ENCODE measurements at regions not wholly inside any gene's neighbourhood (a gene's known extent, or its start where the extent isn't known, plus 50 kb on each side); places are given as distances from the start of the nearest gene placed in this dataset.

DNA sequence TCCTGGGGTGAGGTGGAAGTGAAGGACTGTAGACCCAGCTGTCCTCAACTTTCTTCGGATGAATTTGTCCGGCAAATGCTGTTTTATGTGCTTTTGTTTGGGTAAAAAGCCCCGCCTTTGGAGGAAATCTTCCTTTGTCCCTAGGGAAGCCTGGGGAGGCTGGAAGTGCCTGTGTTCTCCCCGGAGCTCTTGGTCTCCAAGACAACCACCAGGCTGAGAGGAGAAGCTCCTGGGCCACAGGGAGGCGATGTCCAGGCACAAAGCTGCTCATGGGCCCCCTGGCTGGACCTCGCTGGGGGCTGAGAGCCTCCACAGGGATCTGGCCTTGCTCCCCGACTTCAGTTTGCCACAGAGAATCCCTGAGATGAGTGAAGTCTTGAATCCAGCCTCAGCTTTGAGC is 293.1 kb upstream of the N4BP1 start (continued):
- no peak for TF ChIP-seq IRF3 (IDR thresholded peaks at IDR 0.05; ENCODE audit: low read depth, low read length)
- TF ChIP-seq JUND (IDR thresholded peaks at IDR 0.05), result no peak
- no peak for TF ChIP-seq EZH2phosphoT487 (IDR thresholded peaks at IDR 0.05; ENCODE audit: borderline replicate concordance, low read depth)
- TF ChIP-seq, protein P1, sequence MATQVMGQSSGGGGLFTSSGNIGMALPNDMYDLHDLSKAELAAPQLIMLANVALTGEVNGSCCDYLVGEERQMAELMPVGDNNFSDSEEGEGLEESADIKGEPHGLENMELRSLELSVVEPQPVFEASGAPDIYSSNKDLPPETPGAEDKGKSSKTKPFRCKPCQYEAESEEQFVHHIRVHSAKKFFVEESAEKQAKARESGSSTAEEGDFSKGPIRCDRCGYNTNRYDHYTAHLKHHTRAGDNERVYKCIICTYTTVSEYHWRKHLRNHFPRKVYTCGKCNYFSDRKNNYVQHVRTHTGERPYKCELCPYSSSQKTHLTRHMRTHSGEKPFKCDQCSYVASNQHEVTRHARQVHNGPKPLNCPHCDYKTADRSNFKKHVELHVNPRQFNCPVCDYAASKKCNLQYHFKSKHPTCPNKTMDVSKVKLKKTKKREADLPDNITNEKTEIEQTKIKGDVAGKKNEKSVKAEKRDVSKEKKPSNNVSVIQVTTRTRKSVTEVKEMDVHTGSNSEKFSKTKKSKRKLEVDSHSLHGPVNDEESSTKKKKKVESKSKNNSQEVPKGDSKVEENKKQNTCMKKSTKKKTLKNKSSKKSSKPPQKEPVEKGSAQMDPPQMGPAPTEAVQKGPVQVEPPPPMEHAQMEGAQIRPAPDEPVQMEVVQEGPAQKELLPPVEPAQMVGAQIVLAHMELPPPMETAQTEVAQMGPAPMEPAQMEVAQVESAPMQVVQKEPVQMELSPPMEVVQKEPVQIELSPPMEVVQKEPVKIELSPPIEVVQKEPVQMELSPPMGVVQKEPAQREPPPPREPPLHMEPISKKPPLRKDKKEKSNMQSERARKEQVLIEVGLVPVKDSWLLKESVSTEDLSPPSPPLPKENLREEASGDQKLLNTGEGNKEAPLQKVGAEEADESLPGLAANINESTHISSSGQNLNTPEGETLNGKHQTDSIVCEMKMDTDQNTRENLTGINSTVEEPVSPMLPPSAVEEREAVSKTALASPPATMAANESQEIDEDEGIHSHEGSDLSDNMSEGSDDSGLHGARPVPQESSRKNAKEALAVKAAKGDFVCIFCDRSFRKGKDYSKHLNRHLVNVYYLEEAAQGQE (IDR thresholded peaks at IDR 0.05; ENCODE audit: low read depth, low read length), result no peak
- TF ChIP-seq NRF1 (IDR thresholded peaks at IDR 0.05; ENCODE audit: low read depth, low read length), result no peak
- no peak for TF ChIP-seq GABPA (IDR thresholded peaks at IDR 0.05; ENCODE audit: low read depth)
- no peak for TF ChIP-seq TCF12 (IDR thresholded peaks at IDR 0.05)
- no peak for TF ChIP-seq USF1 (IDR thresholded peaks at IDR 0.05; ENCODE audit: borderline replicate concordance, low read depth)
- TF ChIP-seq RXRA (IDR thresholded peaks at IDR 0.05; ENCODE audit: borderline replicate concordance, low read depth), result no peak

GRCh38 chr16:48901712-48902374 is 291.9 kb upstream of the N4BP1 start:
- Histone ChIP-seq H3K27ac (ENCODE audit: low read depth in 2 of 2, low read length in 1 of 2) (no peak overlapping the region), H3K9me3 (no peaks in the 10 kb centered on the region), H3K9ac (no peak overlapping the region), H2AFZ (ENCODE audit: low read depth) (no peak overlapping the region), H3K4me2 (no peak overlapping the region), H3K79me2 (ENCODE audit: insufficient read depth) (no peaks in the 10 kb centered on the region), H3K4me3 (ENCODE audit: low read depth in 2 of 2, low read length in 1 of 2) (no peak overlapping the region), H4K20me1 (ENCODE audit: insufficient read depth) (no peaks in the 10 kb centered on the region), H3K27me3 (ENCODE audit: insufficient read depth) (no peaks in the 10 kb centered on the region; the same call in 1 of the 2 replicates), H3K36me3 (replicated peaks in 1 of 2; ENCODE audit: control insufficient read depth in 1 of 2, insufficient read depth in 2 of 2, low read length in 1 of 2) (no peaks in the 10 kb centered on the region), H3K9me2 (no peaks in the 10 kb centered on the region), H3F3A (replicated peaks; ENCODE audit: insufficient read depth) (no peaks in the 10 kb centered on the region), H3K4me1 (ENCODE audit: control insufficient read depth in 1 of 2, insufficient read depth in 2 of 2, low read depth in 1 of 2, low read length in 1 of 2) (no peaks in the 10 kb centered on the region)
- peak; percentile 41 for DNase-seq
- POLR2A ChIA-PET, result no interaction called here
- TF ChIP-seq EZH2phosphoT487 (IDR thresholded peaks at IDR 0.05; ENCODE audit: borderline replicate concordance, low read depth) (no peak), MXI1 (IDR thresholded peaks at IDR 0.05; ENCODE audit: low read depth, low read length) (no peak), SIN3A (IDR thresholded peaks at IDR 0.05; ENCODE audit: borderline replicate concordance, low read depth, low read length) (no peak), FOXM1 (IDR thresholded peaks at IDR 0.05; ENCODE audit: low read depth) (no peak), IRF3 (IDR thresholded peaks at IDR 0.05; ENCODE audit: low read depth, low read length) (no peak), RXRA (IDR thresholded peaks at IDR 0.05; ENCODE audit: borderline replicate concordance, low read depth) (no peak), GABPA (IDR thresholded peaks at IDR 0.05; ENCODE audit: low read depth) (no peak), RAD21 (IDR thresholded peaks at IDR 0.05; ENCODE audit: low read length) (peak; percentile 48), TAF1 (IDR thresholded peaks at IDR 0.05; ENCODE audit: borderline replicate concordance, low read depth, low read length) (no peak), NFIC (IDR thresholded peaks at IDR 0.05; ENCODE audit: borderline replicate concordance) (no peak), ELF1 (IDR thresholded peaks at IDR 0.05) (no peak), FOSL2 (IDR thresholded peaks at IDR 0.05; ENCODE audit: borderline replicate concordance, low read depth) (no peak), NRF1 (IDR thresholded peaks at IDR 0.05; ENCODE audit: low read depth, low read length) (no peak), SMC3 (IDR thresholded peaks at IDR 0.05; ENCODE audit: low read depth, low read length) (peak; percentile 14; the same call in 1 of the 2 replicates)
- TF ChIP-seq, protein P2, sequence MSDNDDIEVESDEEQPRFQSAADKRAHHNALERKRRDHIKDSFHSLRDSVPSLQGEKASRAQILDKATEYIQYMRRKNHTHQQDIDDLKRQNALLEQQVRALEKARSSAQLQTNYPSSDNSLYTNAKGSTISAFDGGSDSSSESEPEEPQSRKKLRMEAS (IDR thresholded peaks at IDR 0.05; ENCODE audit: low read depth), result no peak
- CTCF ChIA-PET, result interaction anchor here (0.7 to 1.4 kb wide), 5 partner anchors 10 to 451 kb away, joined by 3 to 4 read pairs (median 3); no protein-coding TSS in a partner anchor
- 12% methylated on average over 9 of the region's 9 CpGs for WGBS (ENCODE audit: low lambda C conversion rate)
